SK-N-SH (cell line): ENCODE measurements at regions not wholly inside any gene's neighbourhood (a gene's known extent, or its start where the extent isn't known, plus 50 kb on each side); places are given as distances from the start of the nearest gene placed in this dataset.

ENCODE experiments used
- CTCF ChIA-PET: fragments of 300-600, 350-600 bp; formaldehyde crosslinking; extraction: SDS; loops from one replicate; lab custom pipeline; 2021; lab: Yijun Ruan, JAX
- POLR2A ChIA-PET: fragments of 350-600 bp; sonication (Branson Sonifier 250); formaldehyde crosslinking; extraction: SDS; loops from one replicate; lab custom pipeline; 2020; ENCODE audit warnings: antibody characterized with exemption, inconsistent platforms; lab: Yijun Ruan, JAX
- DNase-seq: peaks from one replicate; pipeline ENCODE4 v3.0.0; 2012
- H2AFZ ChIP-seq: fragments of 200-600 bp; sonication (generic); 2 replicates; pipeline ENCODE4 v1.8.1; 2016; ENCODE audit warnings: antibody characterized with exemption, mild to moderate bottlenecking, low read depth
- H3F3A ChIP-seq: fragments of 200-600 bp; sonication (generic); replicated peaks from 2 replicates; pipeline ENCODE3; 2016; ENCODE audit warnings: antibody characterized with exemption, mild to moderate bottlenecking; ENCODE audit not compliant: insufficient read depth
- H3K27ac ChIP-seq, 2 experiments: fragments of 200-500 bp in 1 of 2; fragments of 200-600 bp in 1 of 2; sonication (Bioruptor generic) in 1 of 2; sonication (generic), shearing (Covaris generic) in 1 of 2; 2 replicates each; pipeline versions ENCODE4 v1.5.1 to v1.6.1; 2014 to 2016; ENCODE audit warnings: low read depth in 2 of 2, inconsistent platforms in 1 of 2, low read length in 1 of 2, mild to moderate bottlenecking in 1 of 2, mixed read lengths in 1 of 2
- H3K27me3 ChIP-seq: fragments of 200-600 bp; sonication (generic), shearing (Covaris generic); 2 replicates; pipeline ENCODE4 v1.6.1; 2016; ENCODE audit warnings: mixed run types; ENCODE audit not compliant: insufficient read depth
- H3K36me3 ChIP-seq, 2 experiments: fragments of 200-500 bp in 1 of 2; fragments of 200-600 bp in 1 of 2; sonication (Bioruptor generic) in 1 of 2; sonication (generic) in 1 of 2; replicated peaks in 1 of 2; 2 replicates each; pipeline versions ENCODE3 to v1.5.1; 2014 to 2016; ENCODE audit warnings: low read length in 1 of 2, mild to moderate bottlenecking in 1 of 2; ENCODE audit not compliant: insufficient read depth in 2 of 2, control insufficient read depth in 1 of 2
- H3K4me1 ChIP-seq, 2 experiments: fragments of 200-500 bp in 1 of 2; fragments of 200-600 bp in 1 of 2; sonication (Bioruptor generic) in 1 of 2; sonication (generic), shearing (Covaris generic) in 1 of 2; 2 replicates each; pipeline versions ENCODE4 v1.5.1 to v1.6.1; 2014 to 2016; ENCODE audit warnings: low read depth in 1 of 2, low read length in 1 of 2, mixed run types in 1 of 2; ENCODE audit not compliant: insufficient read depth in 2 of 2, control insufficient read depth in 1 of 2
- H3K4me2 ChIP-seq: fragments of 200-600 bp; sonication (generic), shearing (Covaris generic); 2 replicates; pipeline ENCODE4 v1.6.1; 2017; ENCODE audit warnings: mixed run types
- H3K4me3 ChIP-seq, 2 experiments: fragments of 200-500 bp in 1 of 2; fragments of 200-600 bp in 1 of 2; sonication (Bioruptor generic) in 1 of 2; sonication (generic), shearing (Covaris generic) in 1 of 2; 2 replicates each; pipeline versions ENCODE4 v1.5.1 to v1.8.1; 2014 to 2016; ENCODE audit warnings: low read depth in 2 of 2, inconsistent platforms in 1 of 2, low read length in 1 of 2, mild to moderate bottlenecking in 1 of 2, mixed read lengths in 1 of 2, moderate library complexity in 1 of 2
- H3K79me2 ChIP-seq: fragments of 200-600 bp; sonication (generic); 2 replicates; pipeline ENCODE4 v1.8.1; 2017; ENCODE audit warnings: mild to moderate bottlenecking; ENCODE audit not compliant: insufficient read depth
- H3K9ac ChIP-seq: fragments of 200-600 bp; sonication (generic); 2 replicates; pipeline ENCODE4 v1.6.1; 2017; ENCODE audit warnings: mixed run types
- H3K9me2 ChIP-seq: fragments of 200-600 bp; sonication (generic); 2 replicates; pipeline ENCODE4 v1.6.1; 2017; ENCODE audit warnings: mixed run types
- H3K9me3 ChIP-seq: fragments of 200-600 bp; sonication (generic); 2 replicates; pipeline ENCODE4 v1.6.1; 2017; ENCODE audit warnings: mixed run types, mild to moderate bottlenecking, moderate library complexity
- H4K20me1 ChIP-seq: fragments of 200-600 bp; sonication (generic); 2 replicates; pipeline ENCODE4 v1.6.1; 2017; ENCODE audit warnings: mild to moderate bottlenecking, mixed run types; ENCODE audit not compliant: insufficient read depth
- CHD2 ChIP-seq: fragments of 150-350 bp; IDR thresholded peaks from 2 replicates; pipeline ENCODE4 v1.6.1; 2018; ENCODE audit warnings: low read length; ENCODE audit not compliant: partially characterized antibody
- EP300 ChIP-seq, 2 experiments: IDR thresholded peaks; 2 replicates each; pipeline versions ENCODE4 v1.4.0 to v1.6.1; 2012; ENCODE audit warnings: borderline replicate concordance in 1 of 2, low read depth in 1 of 2, low read length in 1 of 2
- EZH2phosphoT487 ChIP-seq: fragments of 200-600 bp; sonication (generic); IDR thresholded peaks from 2 replicates; pipeline ENCODE4 v1.6.1; 2017; ENCODE audit warnings: low read depth, mixed run types, mild to moderate bottlenecking, antibody characterized with exemption, moderate library complexity, borderline replicate concordance
- FOSL2 ChIP-seq: IDR thresholded peaks from 2 replicates; pipeline ENCODE4 v1.4.0; 2012; ENCODE audit warnings: low read depth, mild to moderate bottlenecking, moderate library complexity, borderline replicate concordance
- FOXJ3 ChIP-seq: sonication (generic); formaldehyde crosslinking; IDR thresholded peaks from 2 replicates; pipeline ENCODE4 v1.5.1; 2020; ENCODE audit warnings: mild to moderate bottlenecking, missing genetic modification reagents
- GABPA ChIP-seq: IDR thresholded peaks from 2 replicates; pipeline ENCODE4 v1.4.0; 2012; ENCODE audit warnings: low read depth, mild to moderate bottlenecking
- JUND ChIP-seq: IDR thresholded peaks from 2 replicates; pipeline ENCODE4 v1.4.0; 2012
- MXI1 ChIP-seq: IDR thresholded peaks from 2 replicates; pipeline ENCODE4 v1.6.1; 2012; ENCODE audit warnings: mild to moderate bottlenecking, low read depth, low read length, improper control_type of control experiment
- NFIC ChIP-seq: IDR thresholded peaks from 2 replicates; pipeline ENCODE4 v1.4.0; 2012; ENCODE audit warnings: borderline replicate concordance
- RAD21 ChIP-seq: IDR thresholded peaks from 2 replicates; pipeline ENCODE4 v1.6.1; 2012; ENCODE audit warnings: mild to moderate bottlenecking, low read length
- TCF12 ChIP-seq: IDR thresholded peaks from 2 replicates; pipeline ENCODE4 v1.4.0; 2012
- TEAD4 ChIP-seq: IDR thresholded peaks from 2 replicates; pipeline ENCODE4 v1.4.0; 2012; ENCODE audit warnings: mild to moderate bottlenecking, borderline replicate concordance; ENCODE audit not compliant: insufficient read depth
- WGBS: methylation state at CpG from one replicate; pipeline ENCODE4 v1.1.6; 2017; ENCODE audit warnings: low lambda C conversion rate; 5-methylcytosine and 5-hydroxymethylcytosine counted together
- TF ChIP-seq, protein P1 (sequence below): fragments of 200-600 bp; sonication (generic); IDR thresholded peaks from 2 replicates; pipeline ENCODE4 v1.6.1; 2017; ENCODE audit warnings: antibody characterized with exemption, mild to moderate bottlenecking, moderate library complexity
- TF ChIP-seq, protein P2 (sequence below): IDR thresholded peaks from 2 replicates; pipeline ENCODE4; 2012
- TF ChIP-seq, protein P3 (sequence below): IDR thresholded peaks from 2 replicates; pipeline ENCODE4 v1.4.0; 2012; ENCODE audit warnings: low read depth, borderline replicate concordance

DNA sequence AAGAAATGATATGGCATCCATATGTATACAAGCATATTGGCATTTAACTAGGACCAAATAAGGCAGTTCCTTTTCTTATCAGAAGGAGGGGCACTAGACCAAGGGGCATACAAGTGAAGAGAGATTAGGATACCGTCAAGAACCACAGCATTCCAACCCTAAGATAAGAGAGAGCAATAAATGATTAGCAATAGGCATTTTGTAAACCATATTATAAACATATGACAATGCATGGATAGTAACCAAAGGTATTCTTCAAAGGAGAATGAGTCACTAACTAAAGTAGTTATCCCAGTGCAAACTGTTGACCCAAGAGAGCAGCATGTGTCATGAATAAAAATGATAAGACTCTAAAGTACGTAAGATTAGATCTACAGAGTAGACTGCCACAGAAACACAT lies 500.9 kb upstream of the HTR2A start:
- CTCF ChIA-PET: interaction anchor here (0.6 kb wide), 1 partner anchor 1225 kb away, joined by 3 read pairs; no protein-coding TSS in a partner anchor
- Histone ChIP-seq H3K9me3 (no peaks in the 10 kb centered on the region), H3K27me3 (no peaks in the 10 kb centered on the region), H3K4me2 (no peak overlapping the region), H3K27ac (no peak overlapping the region), H3K4me3 (no peak overlapping the region), H3K4me1 (no peaks in the 10 kb centered on the region; a peak in 1 of 4 replicates), H3K9me2 (no peaks in the 10 kb centered on the region)
- POLR2A ChIA-PET: no interaction called here
- TF ChIP-seq, protein P1, sequence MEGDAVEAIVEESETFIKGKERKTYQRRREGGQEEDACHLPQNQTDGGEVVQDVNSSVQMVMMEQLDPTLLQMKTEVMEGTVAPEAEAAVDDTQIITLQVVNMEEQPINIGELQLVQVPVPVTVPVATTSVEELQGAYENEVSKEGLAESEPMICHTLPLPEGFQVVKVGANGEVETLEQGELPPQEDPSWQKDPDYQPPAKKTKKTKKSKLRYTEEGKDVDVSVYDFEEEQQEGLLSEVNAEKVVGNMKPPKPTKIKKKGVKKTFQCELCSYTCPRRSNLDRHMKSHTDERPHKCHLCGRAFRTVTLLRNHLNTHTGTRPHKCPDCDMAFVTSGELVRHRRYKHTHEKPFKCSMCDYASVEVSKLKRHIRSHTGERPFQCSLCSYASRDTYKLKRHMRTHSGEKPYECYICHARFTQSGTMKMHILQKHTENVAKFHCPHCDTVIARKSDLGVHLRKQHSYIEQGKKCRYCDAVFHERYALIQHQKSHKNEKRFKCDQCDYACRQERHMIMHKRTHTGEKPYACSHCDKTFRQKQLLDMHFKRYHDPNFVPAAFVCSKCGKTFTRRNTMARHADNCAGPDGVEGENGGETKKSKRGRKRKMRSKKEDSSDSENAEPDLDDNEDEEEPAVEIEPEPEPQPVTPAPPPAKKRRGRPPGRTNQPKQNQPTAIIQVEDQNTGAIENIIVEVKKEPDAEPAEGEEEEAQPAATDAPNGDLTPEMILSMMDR: 0 out of 2 replicates have a peak, but pooled peaks have one; percentile 11
- TF ChIP-seq EP300 (IDR thresholded peaks at IDR 0.05; ENCODE audit: borderline replicate concordance in 1 of 2, low read depth in 1 of 2, low read length in 1 of 2): peak in 1 of 2 experiments; percentile 25; a peak in 1 of 4 replicates
- TF ChIP-seq, protein P2, sequence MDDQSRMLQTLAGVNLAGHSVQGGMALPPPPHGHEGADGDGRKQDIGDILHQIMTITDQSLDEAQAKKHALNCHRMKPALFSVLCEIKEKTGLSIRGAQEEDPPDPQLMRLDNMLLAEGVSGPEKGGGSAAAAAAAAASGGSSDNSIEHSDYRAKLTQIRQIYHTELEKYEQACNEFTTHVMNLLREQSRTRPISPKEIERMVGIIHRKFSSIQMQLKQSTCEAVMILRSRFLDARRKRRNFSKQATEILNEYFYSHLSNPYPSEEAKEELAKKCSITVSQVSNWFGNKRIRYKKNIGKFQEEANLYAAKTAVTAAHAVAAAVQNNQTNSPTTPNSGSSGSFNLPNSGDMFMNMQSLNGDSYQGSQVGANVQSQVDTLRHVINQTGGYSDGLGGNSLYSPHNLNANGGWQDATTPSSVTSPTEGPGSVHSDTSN: peak; percentile 58; the same call in 1 of the 2 replicates
- no peak for TF ChIP-seq EZH2phosphoT487
- 0 out of 2 replicates have a peak, but pooled peaks have one; percentile 2 for TF ChIP-seq RAD21
- TF ChIP-seq GABPA: no peak
- TF ChIP-seq FOSL2: peak; percentile 48; the same call in 1 of the 2 replicates
- TF ChIP-seq TCF12: peak; percentile 76
- TF ChIP-seq JUND: peak; percentile 65
- TF ChIP-seq, all 33 proteins: peak for 7
- H4K20me1 ChIP-seq: no peaks in the 10 kb centered on the region
- 7% methylated on average over 2 of the region's 2 CpGs for WGBS
- H2AFZ ChIP-seq: no peak overlapping the region
- no peaks in the 10 kb centered on the region for H3K79me2 ChIP-seq
- H3K9ac ChIP-seq: no peak overlapping the region
- no peaks in the 10 kb centered on the region for H3K36me3 ChIP-seq
- DNase-seq: no peak
- no peaks in the 10 kb centered on the region for H3F3A ChIP-seq

DNA sequence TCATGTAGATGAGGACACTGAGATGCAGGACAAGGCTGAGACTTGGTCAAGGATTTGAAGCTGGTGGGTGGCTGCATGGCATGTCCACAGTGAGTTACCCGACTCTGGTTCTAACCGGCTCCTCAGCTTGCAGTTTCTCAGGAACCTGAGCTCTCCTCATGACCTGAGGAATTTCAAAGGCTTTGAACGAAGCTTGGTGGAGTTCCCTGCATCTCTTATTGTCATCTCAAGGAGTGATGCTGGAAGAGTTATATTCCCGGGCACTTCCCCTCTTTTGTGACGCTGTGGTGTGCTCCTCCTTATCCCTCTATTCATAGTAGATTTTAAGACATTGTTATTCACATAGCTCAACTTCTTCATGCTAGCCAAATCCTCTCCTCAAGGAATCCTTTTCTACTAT lies 500.1 kb upstream of the HTR2A start:
- CTCF ChIA-PET: no interaction called here
- 42% methylated on average over 5 of the region's 5 CpGs for WGBS

More for the DNA sequence above, 500.1 kb upstream of the HTR2A start:
- Histone ChIP-seq H3K36me3 (no peaks in the 10 kb centered on the region), H3K79me2 (no peaks in the 10 kb centered on the region), H3K9me2 (no peaks in the 10 kb centered on the region)
- TF ChIP-seq, protein P1: no peak
- TF ChIP-seq GABPA: no peak
- no peak for TF ChIP-seq NFIC
- TF ChIP-seq JUND: no peak
- no peak for TF ChIP-seq RAD21
- TF ChIP-seq CHD2: no peak
- no peak for TF ChIP-seq TEAD4
- no peak for TF ChIP-seq FOXJ3 (CRISPR knock-in tag)
- TF ChIP-seq MXI1: no peak
- TF ChIP-seq, protein P3, sequence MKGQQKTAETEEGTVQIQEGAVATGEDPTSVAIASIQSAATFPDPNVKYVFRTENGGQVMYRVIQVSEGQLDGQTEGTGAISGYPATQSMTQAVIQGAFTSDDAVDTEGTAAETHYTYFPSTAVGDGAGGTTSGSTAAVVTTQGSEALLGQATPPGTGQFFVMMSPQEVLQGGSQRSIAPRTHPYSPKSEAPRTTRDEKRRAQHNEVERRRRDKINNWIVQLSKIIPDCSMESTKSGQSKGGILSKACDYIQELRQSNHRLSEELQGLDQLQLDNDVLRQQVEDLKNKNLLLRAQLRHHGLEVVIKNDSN: no peak
- TF ChIP-seq, all 33 proteins: peak for 0
- H2AFZ ChIP-seq: no peak overlapping the region
- H3K9ac ChIP-seq: no peak overlapping the region
- H4K20me1 ChIP-seq: no peaks in the 10 kb centered on the region
- no peaks in the 10 kb centered on the region for H3K27me3 ChIP-seq
- H3K4me2 ChIP-seq: no peak overlapping the region
- POLR2A ChIA-PET: no interaction called here
- no peak overlapping the region for H3K4me3 ChIP-seq
- no peak overlapping the region for H3K27ac ChIP-seq
- H3F3A ChIP-seq: no peaks in the 10 kb centered on the region
- no peak for DNase-seq
- H3K4me1 ChIP-seq: no peaks in the 10 kb centered on the region; a peak in 1 of 4 replicates
- H3K9me3 ChIP-seq: no peaks in the 10 kb centered on the region
